ENCODE measurements at regions not wholly inside any gene's neighbourhood (a gene's known extent, or its start where the extent isn't known, plus 50 kb on each side); places are given as distances from the start of the nearest gene placed in this dataset.

DNA sequence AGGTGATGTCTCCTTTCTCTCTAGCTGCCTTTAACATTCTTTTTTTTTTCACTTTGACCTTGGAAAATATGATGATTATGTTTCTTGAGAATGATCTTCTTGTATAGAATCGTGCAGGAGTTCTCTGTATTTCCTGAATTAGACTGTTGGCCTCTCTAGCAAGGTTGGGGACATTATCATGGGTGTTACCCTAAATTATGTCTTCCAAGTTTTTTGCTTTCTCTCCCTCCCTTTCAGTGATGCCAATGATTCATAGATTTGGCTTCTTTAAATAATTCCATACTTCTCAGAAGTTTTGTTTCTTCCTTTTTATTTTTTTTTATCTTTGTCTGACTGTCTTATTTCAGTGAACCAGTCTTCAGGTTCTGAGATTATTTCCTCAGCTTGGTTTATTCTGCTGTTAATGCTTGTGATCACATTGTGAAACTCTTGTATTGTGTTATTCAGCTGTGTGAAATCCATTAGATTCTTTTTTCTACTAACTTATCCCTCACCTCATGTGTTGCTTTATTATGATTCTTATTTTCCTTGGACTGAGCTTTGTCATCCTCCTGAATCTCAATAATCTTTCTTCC, 268.4 kb upstream of the NRIP1 start:
- POLR2A ChIA-PET = no interaction called here
- H3K36me3 Mint-ChIP-seq (ENCODE audit: low read depth) = no peaks in the 10 kb centered on the region
- H3K4me3 Mint-ChIP-seq = no peak overlapping the region
- H3K27me3 Mint-ChIP-seq = peaks cover 2% of the 10 kb centered on the region
- H3K27ac Mint-ChIP-seq = no peak overlapping the region
- no peaks in the 10 kb centered on the region for H3K9me3 Mint-ChIP-seq (ENCODE audit: low read depth)
- peaks cover 2% of the 10 kb centered on the region for H3K4me1 Mint-ChIP-seq
- intact Hi-C loops (cut with DNase I, micrococcal nuclease) = no loop called here
- CTCF ChIA-PET = no interaction called here
- ATAC-seq (no peak), DNase-seq (no peak)

DNA sequence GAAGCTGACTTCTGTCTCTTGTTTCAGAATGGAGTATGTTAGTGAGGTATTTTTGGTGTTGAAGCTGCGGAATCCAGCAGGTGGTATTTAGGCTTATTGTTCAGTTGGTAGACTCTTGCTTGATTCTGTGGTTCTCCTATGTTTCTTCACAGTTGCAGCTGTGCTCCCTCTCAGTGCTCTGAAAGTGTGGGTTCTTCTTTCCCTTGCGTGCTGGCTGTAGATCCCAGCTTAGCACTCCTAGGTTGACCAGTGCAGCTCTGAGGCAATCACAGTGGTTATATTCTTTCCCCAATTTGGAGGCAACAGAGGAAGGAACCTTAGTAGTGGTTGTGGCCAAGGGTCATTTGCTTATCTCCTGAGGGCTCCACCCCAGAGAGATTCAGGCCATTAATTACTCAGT, 269.2 kb upstream of the NRIP1 start:
- Mint-ChIP-seq H3K4me3 (no peak overlapping the region), H3K4me1 (peaks cover 2% of the 10 kb centered on the region), H3K9me3 (ENCODE audit: low read depth) (no peaks in the 10 kb centered on the region), H3K36me3 (ENCODE audit: low read depth) (no peaks in the 10 kb centered on the region), H3K27ac (no peak overlapping the region), H3K27me3 (peaks cover 3% of the 10 kb centered on the region)
- intact Hi-C loops (cut with DNase I, micrococcal nuclease) = no loop called here
- DNase-seq = no peak
- POLR2A ChIA-PET = no interaction called here
- CTCF ChIA-PET = interaction anchor here (0.6 kb wide), 1 partner anchor 939 kb away, joined by 3 read pairs; no protein-coding TSS in a partner anchor
- ATAC-seq = no peak

DNA sequence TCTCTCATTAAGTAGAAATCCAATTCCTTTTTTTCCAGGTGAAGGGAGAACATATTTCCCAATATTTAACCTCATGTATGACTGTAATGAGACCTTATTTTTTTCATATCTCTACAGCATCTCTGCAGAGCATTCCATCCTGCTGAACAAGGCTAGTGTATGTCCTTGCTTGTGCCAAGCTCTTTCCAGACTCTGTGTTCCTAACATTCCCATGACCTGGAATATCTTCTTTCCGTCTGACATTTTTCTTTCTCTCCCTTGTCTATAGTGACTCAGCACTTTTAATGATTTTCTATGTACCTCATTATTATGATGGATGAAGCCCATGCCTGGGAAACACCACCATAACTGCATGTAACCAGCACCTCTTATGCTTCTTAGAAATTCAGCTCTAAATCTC, 278.3 kb upstream of the NRIP1 start:
- ATAC-seq (no peak), DNase-seq (no peak)
- intact Hi-C loops (cut with DNase I, micrococcal nuclease) = no loop called here
- no peak overlapping the region for H3K4me3 Mint-ChIP-seq
- no peaks in the 10 kb centered on the region for H3K4me1 Mint-ChIP-seq
- H3K9me3 Mint-ChIP-seq (ENCODE audit: low read depth) = no peaks in the 10 kb centered on the region
- peaks cover 16% of the 10 kb centered on the region for H3K27me3 Mint-ChIP-seq
- H3K36me3 Mint-ChIP-seq (ENCODE audit: low read depth) = no peaks in the 10 kb centered on the region
- ChIA-PET CTCF (no interaction called here), POLR2A (no interaction called here)
- no peak overlapping the region for H3K27ac Mint-ChIP-seq

DNA sequence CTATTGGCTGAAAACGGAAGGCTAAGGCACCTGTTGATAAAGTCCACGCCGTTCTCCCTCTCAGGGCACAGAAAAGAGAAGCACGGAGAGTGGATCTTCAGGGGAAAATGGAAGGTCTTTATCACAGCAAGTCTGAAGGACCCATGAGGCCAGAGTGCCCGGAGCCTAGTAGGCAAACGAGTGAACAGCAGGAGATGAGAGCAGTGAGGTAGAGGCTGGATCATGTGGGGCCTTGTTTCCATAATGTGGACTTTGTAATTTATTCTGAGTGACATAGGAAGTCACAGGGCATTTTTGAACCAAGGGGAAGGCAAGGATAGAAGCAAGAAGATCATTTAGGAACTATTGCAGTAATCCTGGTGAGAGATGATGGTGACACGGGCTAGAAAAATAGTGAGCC, 287.2 kb upstream of the NRIP1 start:
- ATAC-seq = no peak

DNA sequence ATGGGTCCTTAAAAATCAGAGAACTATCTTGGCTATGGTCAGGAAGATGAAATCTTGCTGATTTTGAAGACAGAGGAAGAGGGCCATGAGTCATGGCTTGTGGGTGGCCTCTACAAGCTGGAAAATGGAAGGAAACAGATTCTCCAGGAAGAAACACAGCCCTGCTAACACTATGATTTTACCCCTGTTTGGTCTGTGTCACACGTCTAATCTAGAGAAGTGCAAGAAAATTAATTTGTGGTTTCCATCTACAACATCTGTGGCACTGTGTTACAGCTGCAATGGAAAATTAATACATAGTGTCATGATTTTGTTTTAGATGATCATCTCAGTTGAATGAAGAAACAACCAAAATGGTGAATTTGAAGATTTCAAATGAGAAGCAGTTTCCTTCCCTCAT, 288.7 kb upstream of the NRIP1 start:
- CTCF ChIA-PET = no interaction called here
- Mint-ChIP-seq H3K36me3 (ENCODE audit: low read depth) (no peaks in the 10 kb centered on the region), H3K4me3 (no peak overlapping the region), H3K27me3 (no peaks in the 10 kb centered on the region), H3K9me3 (ENCODE audit: low read depth) (no peaks in the 10 kb centered on the region), H3K27ac (no peak overlapping the region), H3K4me1 (peaks cover 7% of the 10 kb centered on the region)
- ATAC-seq (no peak), DNase-seq (no peak)
- intact Hi-C loops (cut with DNase I, micrococcal nuclease) = no loop called here
- POLR2A ChIA-PET = no interaction called here

More for the DNA sequence above, 287.2 kb upstream of the NRIP1 start:
- Mint-ChIP-seq H3K27ac (no peak overlapping the region), H3K4me3 (no peak overlapping the region), H3K4me1 (peaks cover 7% of the 10 kb centered on the region), H3K36me3 (ENCODE audit: low read depth) (no peaks in the 10 kb centered on the region), H3K27me3 (no peaks in the 10 kb centered on the region), H3K9me3 (ENCODE audit: low read depth) (no peaks in the 10 kb centered on the region)
- DNase-seq = no peak
- ChIA-PET CTCF (no interaction called here), POLR2A (no interaction called here)
- intact Hi-C loops (cut with DNase I, micrococcal nuclease) = no loop called here

DNA sequence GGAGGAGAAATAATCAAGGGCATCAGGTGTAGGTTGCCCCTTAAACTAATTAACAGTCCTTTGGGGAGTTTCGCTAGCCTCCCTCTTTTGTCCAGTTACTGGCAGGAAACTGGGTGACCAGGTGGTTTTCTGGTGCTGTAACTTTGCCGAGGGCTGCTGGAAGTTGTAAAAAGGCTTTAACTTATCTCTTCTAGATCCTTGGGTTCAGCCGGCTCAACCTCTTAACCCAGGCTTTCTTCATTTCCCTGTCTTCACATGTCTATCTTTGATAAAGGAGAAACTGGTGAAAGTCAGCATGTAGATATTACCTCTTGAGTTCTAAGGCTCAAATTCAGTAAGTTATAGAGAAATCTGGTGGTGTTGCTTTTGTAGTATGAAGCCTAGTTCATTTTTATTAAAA, 289.7 kb upstream of the NRIP1 start:
- ATAC-seq = no peak
- intact Hi-C loops (cut with DNase I, micrococcal nuclease) = no loop called here
- Mint-ChIP-seq H3K9me3 (ENCODE audit: low read depth) (no peaks in the 10 kb centered on the region), H3K4me3 (no peak overlapping the region), H3K27ac (no peak overlapping the region), H3K4me1 (peaks cover 7% of the 10 kb centered on the region), H3K27me3 (no peaks in the 10 kb centered on the region), H3K36me3 (ENCODE audit: low read depth) (no peaks in the 10 kb centered on the region)
- CTCF ChIA-PET = no interaction called here
- POLR2A ChIA-PET = no interaction called here
- no peak for DNase-seq

DNA sequence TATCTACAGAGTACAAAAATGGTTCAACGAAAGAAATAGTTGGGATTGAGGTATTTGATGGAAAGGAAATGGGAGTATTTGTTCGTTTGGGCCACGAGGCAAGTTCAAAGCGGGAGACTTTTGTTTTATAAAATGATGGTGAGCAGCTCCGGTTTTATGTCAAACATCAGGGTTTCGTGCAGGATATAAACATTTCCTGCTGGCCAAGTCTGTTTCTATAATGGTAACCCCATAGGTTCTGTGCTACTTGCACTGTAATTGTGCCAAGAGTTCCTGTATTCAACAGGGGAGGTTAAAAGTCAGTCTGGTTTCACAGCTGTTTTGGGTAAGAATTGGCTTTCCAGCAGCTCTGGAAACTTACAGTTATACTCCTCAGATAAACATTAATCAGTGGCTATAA, 290.3 kb upstream of the NRIP1 start:
- Mint-ChIP-seq H3K4me3 (no peak overlapping the region), H3K27ac (no peak overlapping the region), H3K36me3 (ENCODE audit: low read depth) (no peaks in the 10 kb centered on the region), H3K9me3 (ENCODE audit: low read depth) (no peaks in the 10 kb centered on the region), H3K4me1 (peaks cover 7% of the 10 kb centered on the region), H3K27me3 (no peaks in the 10 kb centered on the region)
- ChIA-PET POLR2A (no interaction called here), CTCF (no interaction called here)
- intact Hi-C loops (cut with DNase I, micrococcal nuclease) = no loop called here
- ATAC-seq (no peak), DNase-seq (no peak)

DNA sequence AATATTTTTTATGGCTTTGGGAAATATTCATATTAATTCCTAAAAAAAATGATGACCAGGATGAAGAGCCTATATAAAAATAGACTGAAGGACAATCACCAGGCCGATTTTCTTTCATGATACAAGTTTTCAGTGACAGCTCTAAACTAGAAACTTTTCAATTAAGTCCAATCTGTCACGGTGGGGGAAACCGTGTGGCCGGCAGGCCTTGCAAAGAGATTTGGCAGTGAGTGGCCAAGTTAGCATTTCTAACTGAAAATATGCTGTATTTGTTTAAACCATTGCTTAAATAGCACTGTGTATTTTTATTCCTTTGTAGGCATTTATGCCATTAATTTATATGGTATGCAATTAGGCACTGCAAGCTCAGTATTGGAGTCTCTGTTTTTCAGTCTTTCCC, 294.5 kb upstream of the NRIP1 start:
- Mint-ChIP-seq H3K4me3 (no peak overlapping the region), H3K27me3 (no peaks in the 10 kb centered on the region), H3K9me3 (ENCODE audit: low read depth) (no peaks in the 10 kb centered on the region), H3K36me3 (ENCODE audit: low read depth) (no peaks in the 10 kb centered on the region), H3K27ac (no peak overlapping the region), H3K4me1 (peaks cover 7% of the 10 kb centered on the region)
- CTCF ChIA-PET = no interaction called here
- no peak for DNase-seq
- POLR2A ChIA-PET = no interaction called here
- intact Hi-C loops (cut with DNase I, micrococcal nuclease) = no loop called here
- no peak for ATAC-seq

DNA sequence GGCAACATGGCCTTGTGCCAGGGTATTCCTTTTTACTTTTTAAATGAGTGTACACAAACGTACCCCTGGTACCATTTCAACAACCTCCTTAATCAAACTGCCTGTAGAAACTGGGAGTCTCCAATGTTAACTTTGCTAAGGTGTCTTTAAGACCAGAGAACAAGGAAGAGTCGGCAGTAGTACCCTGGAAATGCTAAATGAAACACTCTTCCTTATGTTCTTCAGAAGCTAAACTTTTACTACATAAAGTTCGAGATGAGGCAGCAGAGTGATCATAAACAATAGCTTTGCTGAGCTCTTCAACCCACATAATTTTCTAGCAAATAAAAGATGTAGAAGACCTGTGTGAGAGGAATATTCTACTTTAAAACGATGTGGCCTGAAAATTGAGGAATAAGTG, 297.7 kb upstream of the NRIP1 start:
- H3K27me3 Mint-ChIP-seq = no peaks in the 10 kb centered on the region
- H3K9me3 Mint-ChIP-seq (ENCODE audit: low read depth) = peaks cover 7% of the 10 kb centered on the region
- intact Hi-C loops (cut with DNase I, micrococcal nuclease) = no loop called here
- H3K4me1 Mint-ChIP-seq = no peaks in the 10 kb centered on the region
- ChIA-PET CTCF (no interaction called here), POLR2A (no interaction called here)
- H3K4me3 Mint-ChIP-seq = no peak overlapping the region
- no peaks in the 10 kb centered on the region for H3K36me3 Mint-ChIP-seq (ENCODE audit: low read depth)
- ATAC-seq (no peak), DNase-seq (no peak)
- no peak overlapping the region for H3K27ac Mint-ChIP-seq

DNA sequence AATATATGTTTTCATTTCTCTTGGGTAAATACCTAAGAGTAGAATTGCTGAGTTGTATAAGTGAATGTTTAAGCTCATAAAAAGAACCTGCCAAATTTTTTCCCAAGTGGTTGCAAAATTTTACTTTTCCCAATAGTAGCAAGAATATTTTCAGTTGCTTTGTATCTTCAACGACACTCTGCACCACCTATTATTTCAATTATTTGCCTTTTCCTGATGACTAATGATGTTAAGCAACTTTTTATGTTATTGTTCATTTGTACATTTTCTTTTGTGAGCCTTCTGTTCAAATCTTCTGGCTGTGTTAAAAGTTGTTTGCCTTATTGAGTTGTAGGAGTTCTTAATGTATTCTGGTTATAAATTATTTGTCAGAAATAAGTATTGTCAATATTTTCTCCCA, 299.1 kb upstream of the NRIP1 start:
- no peaks in the 10 kb centered on the region for H3K36me3 Mint-ChIP-seq (ENCODE audit: low read depth)
- H3K27me3 Mint-ChIP-seq = no peaks in the 10 kb centered on the region
- no peak for DNase-seq
- peaks cover 7% of the 10 kb centered on the region for H3K9me3 Mint-ChIP-seq (ENCODE audit: low read depth)
- ChIA-PET POLR2A (no interaction called here), CTCF (interaction anchor here (0.6 kb wide), 1 partner anchor 213 kb away, joined by 3 read pairs; no protein-coding TSS in a partner anchor)
- H3K4me3 Mint-ChIP-seq = no peak overlapping the region
- no peak overlapping the region for H3K27ac Mint-ChIP-seq
- no peak for ATAC-seq
- intact Hi-C loops (cut with DNase I, micrococcal nuclease) = no loop called here
- H3K4me1 Mint-ChIP-seq = no peaks in the 10 kb centered on the region

DNA sequence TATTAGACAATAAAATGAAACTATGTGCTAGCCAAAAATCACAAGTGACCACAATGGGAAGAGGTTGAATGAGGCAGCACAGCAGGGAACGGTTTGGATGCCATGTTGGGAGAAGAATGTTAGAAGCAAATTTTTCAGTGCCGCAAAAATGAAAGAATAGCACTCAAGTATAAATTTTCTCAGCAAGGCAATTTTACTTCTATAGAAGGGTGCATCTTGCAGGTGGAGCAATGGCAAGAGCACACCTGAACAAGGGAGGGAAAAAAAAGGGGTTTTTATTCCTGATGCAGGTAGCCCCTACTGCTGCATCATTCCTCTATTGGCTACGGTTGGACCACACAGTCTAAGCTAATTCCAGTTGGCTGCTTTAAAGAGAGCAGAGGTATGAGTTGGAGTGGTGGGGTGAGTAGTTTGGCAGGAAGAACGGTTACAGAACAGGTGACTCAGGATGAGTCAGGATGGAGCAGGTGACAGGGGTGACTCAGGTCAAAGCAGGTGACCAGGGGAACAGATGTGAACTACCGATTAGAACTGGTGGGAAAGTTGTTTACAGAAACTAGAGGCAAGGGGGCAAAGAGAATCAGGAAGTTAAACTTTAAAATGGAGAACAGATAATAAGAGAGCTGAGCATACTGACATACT, 301.1 kb upstream of the NRIP1 start:
- CTCF ChIA-PET = no interaction called here

DNA sequence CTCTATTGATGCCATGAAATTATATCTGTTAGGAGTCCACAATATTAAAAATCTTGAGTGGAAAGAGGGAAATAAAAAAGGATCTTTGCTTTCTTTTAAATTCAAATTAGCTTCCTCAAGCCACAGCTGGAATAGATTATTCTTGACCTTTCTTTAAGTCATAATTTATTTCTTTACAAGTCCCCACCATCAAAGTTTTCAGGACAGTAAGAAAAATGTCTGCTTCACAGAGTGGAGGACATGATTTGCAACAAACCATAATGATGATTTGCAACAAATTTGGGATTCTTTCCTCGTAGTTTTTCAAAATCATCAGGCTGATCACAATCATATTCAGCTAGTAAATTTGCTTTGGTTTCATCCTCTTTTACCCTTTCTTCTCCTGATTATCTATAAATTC, 301.8 kb upstream of the NRIP1 start:
- Mint-ChIP-seq H3K27me3 (no peaks in the 10 kb centered on the region), H3K4me3 (no peak overlapping the region), H3K4me1 (no peaks in the 10 kb centered on the region), H3K9me3 (ENCODE audit: low read depth) (peaks cover 7% of the 10 kb centered on the region), H3K36me3 (ENCODE audit: low read depth) (no peaks in the 10 kb centered on the region), H3K27ac (no peak overlapping the region)
- CTCF ChIA-PET = no interaction called here
- ATAC-seq = no peak
- POLR2A ChIA-PET = no interaction called here
- no peak for DNase-seq
- intact Hi-C loops (cut with DNase I, micrococcal nuclease) = no loop called here

More for the DNA sequence above, 301.1 kb upstream of the NRIP1 start:
- intact Hi-C loops (cut with DNase I, micrococcal nuclease) = no loop called here
- Mint-ChIP-seq H3K27ac (no peak overlapping the region), H3K9me3 (ENCODE audit: low read depth) (peaks cover 7% of the 10 kb centered on the region), H3K27me3 (no peaks in the 10 kb centered on the region), H3K36me3 (ENCODE audit: low read depth) (no peaks in the 10 kb centered on the region), H3K4me1 (no peaks in the 10 kb centered on the region), H3K4me3 (no peak overlapping the region)
- POLR2A ChIA-PET = no interaction called here
- ATAC-seq = no peak
- DNase-seq = no peak

All from activated CD4-positive, alpha-beta T cell treated with anti-CD3 and anti-CD28 coated beads for 36 hours (primary cell).